ENCODE measurements at regions not wholly inside any gene's neighbourhood (a gene's known extent, or its start where the extent isn't known, plus 50 kb on each side); places are given as distances from the start of the nearest gene placed in this dataset.

- Histone ChIP-seq H4K20me1 (ENCODE audit: insufficient read depth, low read length, poor library complexity, severe bottlenecking) (no peaks in the 10 kb centered on the region), H3K9me3 (ENCODE audit: insufficient read depth, low read depth, low read length) (peaks cover 20% of the 10 kb centered on the region; the same call in 1 of the 2 replicates)
- TF ChIP-seq CTCF (conservative IDR thresholded peaks at IDR 0.05; ENCODE audit: low read length): no peak
- TF ChIP-seq EZH2phosphoT487 (IDR thresholded peaks at IDR 0.05; ENCODE audit: borderline replicate concordance): no peak
These were observed 164.4 kb downstream of the GLRX3 start for GRCh38 chr10:130300608-130301020.

GRCh38 chr10:130301021-130301892, 165.1 kb downstream of the GLRX3 start:
- no peak overlapping the region for H3K9ac ChIP-seq (ENCODE audit: low read depth, low read length, poor library complexity, severe bottlenecking)
- H3K4me1 ChIP-seq (ENCODE audit: insufficient read depth, low read length, poor library complexity, severe bottlenecking): no peaks in the 10 kb centered on the region
- no peaks in the 10 kb centered on the region for H3K27me3 ChIP-seq (ENCODE audit: insufficient read depth, low read length, poor library complexity, severe bottlenecking)
- H3K9me2 ChIP-seq (replicated peaks; ENCODE audit: low read depth, low read length): no peaks in the 10 kb centered on the region
- no peaks in the 10 kb centered on the region for H4K20me1 ChIP-seq (ENCODE audit: insufficient read depth, low read length, poor library complexity, severe bottlenecking)
- TF ChIP-seq EZH2phosphoT487 (IDR thresholded peaks at IDR 0.05; ENCODE audit: borderline replicate concordance) (no peak), CTCF (conservative IDR thresholded peaks at IDR 0.05; ENCODE audit: low read length) (no peak)
- no peak overlapping the region for H3K4me2 ChIP-seq (ENCODE audit: low read depth, low read length, poor library complexity, severe bottlenecking)
- no peak overlapping the region for H2AFZ ChIP-seq (ENCODE audit: low read length)
- no peaks in the 10 kb centered on the region for H3K79me2 ChIP-seq (ENCODE audit: insufficient read depth, low read length)
- no peaks in the 10 kb centered on the region for H3F3A ChIP-seq (ENCODE audit: low read depth)
- no peaks in the 10 kb centered on the region for H3K36me3 ChIP-seq (ENCODE audit: insufficient read depth, low read length)
- no peak overlapping the region for H3K4me3 ChIP-seq (ENCODE audit: low read length, poor library complexity, severe bottlenecking)
- H3K9me3 ChIP-seq (ENCODE audit: insufficient read depth, low read depth, low read length): peaks cover 20% of the 10 kb centered on the region; the same call in 1 of the 2 replicates

More at GRCh38 chr10:130300608-130301020, 164.4 kb downstream of the GLRX3 start:
- Histone ChIP-seq H3K4me3 (ENCODE audit: low read length, poor library complexity, severe bottlenecking) (no peak overlapping the region), H3K79me2 (ENCODE audit: insufficient read depth, low read length) (no peaks in the 10 kb centered on the region), H3K4me1 (ENCODE audit: insufficient read depth, low read length, poor library complexity, severe bottlenecking) (no peaks in the 10 kb centered on the region), H3K9ac (ENCODE audit: low read depth, low read length, poor library complexity, severe bottlenecking) (no peak overlapping the region), H3K27me3 (ENCODE audit: insufficient read depth, low read length, poor library complexity, severe bottlenecking) (no peaks in the 10 kb centered on the region), H3K9me2 (replicated peaks; ENCODE audit: low read depth, low read length) (no peaks in the 10 kb centered on the region), H3K4me2 (ENCODE audit: low read depth, low read length, poor library complexity, severe bottlenecking) (no peak overlapping the region), H2AFZ (ENCODE audit: low read length) (no peak overlapping the region), H3K36me3 (ENCODE audit: insufficient read depth, low read length) (no peaks in the 10 kb centered on the region), H3F3A (ENCODE audit: low read depth) (no peaks in the 10 kb centered on the region)

GRCh38 chr10:130326954-130327353, 190.8 kb downstream of the GLRX3 start:
- H3K4me2 ChIP-seq (ENCODE audit: low read depth, low read length, poor library complexity, severe bottlenecking): no peak overlapping the region
- H4K20me1 ChIP-seq (ENCODE audit: insufficient read depth, low read length, poor library complexity, severe bottlenecking): no peaks in the 10 kb centered on the region
- peaks cover 5% of the 10 kb centered on the region; the same call in 1 of the 2 replicates for H3K9me3 ChIP-seq (ENCODE audit: insufficient read depth, low read depth, low read length)
- no peaks in the 10 kb centered on the region for H3K36me3 ChIP-seq (ENCODE audit: insufficient read depth, low read length)
- H3K79me2 ChIP-seq (ENCODE audit: insufficient read depth, low read length): no peaks in the 10 kb centered on the region
- no peak overlapping the region for H3K4me3 ChIP-seq (ENCODE audit: low read length, poor library complexity, severe bottlenecking)
- H2AFZ ChIP-seq (ENCODE audit: low read length): no peak overlapping the region
- H3K9me2 ChIP-seq (replicated peaks; ENCODE audit: low read depth, low read length): no peaks in the 10 kb centered on the region
- no peaks in the 10 kb centered on the region for H3K27me3 ChIP-seq (ENCODE audit: insufficient read depth, low read length, poor library complexity, severe bottlenecking)
- TF ChIP-seq EZH2phosphoT487 (IDR thresholded peaks at IDR 0.05; ENCODE audit: borderline replicate concordance): no peak
- TF ChIP-seq CTCF (conservative IDR thresholded peaks at IDR 0.05; ENCODE audit: low read length): no peak
- H3F3A ChIP-seq (ENCODE audit: low read depth): no peaks in the 10 kb centered on the region
- H3K4me1 ChIP-seq (ENCODE audit: insufficient read depth, low read length, poor library complexity, severe bottlenecking): no peaks in the 10 kb centered on the region
- H3K9ac ChIP-seq (ENCODE audit: low read depth, low read length, poor library complexity, severe bottlenecking): no peak overlapping the region
